ENCODE measurements at regions not wholly inside any gene's neighbourhood (a gene's known extent, or its start where the extent isn't known, plus 50 kb on each side); places are given as distances from the start of the nearest gene placed in this dataset.

DNA sequence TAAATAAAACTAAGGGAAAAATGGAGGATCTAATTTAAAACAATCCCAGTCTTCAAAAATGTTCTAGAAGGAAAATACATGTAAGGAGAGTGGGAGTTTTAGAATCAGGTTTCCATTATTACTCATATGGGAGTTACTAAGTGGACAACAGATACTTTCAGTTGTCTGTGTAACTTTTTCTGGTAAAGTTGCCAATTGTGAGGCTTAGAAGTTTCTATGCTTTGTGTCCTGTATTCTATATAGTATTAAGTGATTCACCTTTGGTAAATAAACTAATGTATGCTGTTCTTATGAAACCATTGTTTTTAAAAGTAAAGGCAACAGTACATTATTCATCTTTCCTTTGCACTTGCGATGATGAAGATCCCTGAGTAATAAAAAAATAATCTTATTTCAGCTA, 274.9 kb downstream of the NR4A2 start:
- H3K9ac ChIP-seq (ENCODE audit: extremely low read depth, insufficient read length, low read length), result no peak overlapping the region
- H3K79me2 ChIP-seq (ENCODE audit: insufficient read depth, low read length), result no peaks in the 10 kb centered on the region
- H3K27ac ChIP-seq (ENCODE audit: insufficient read length, low read depth, low read length), result no peak overlapping the region
- H2BK12ac ChIP-seq (ENCODE audit: insufficient read length, low read depth, low read length), result no peak overlapping the region
- H2AFZ ChIP-seq (ENCODE audit: low read length), result no peak overlapping the region
- H2AK5ac ChIP-seq (ENCODE audit: insufficient read length, low read length), result no peak overlapping the region
- no peaks in the 10 kb centered on the region for H3K4me1 ChIP-seq (ENCODE audit: insufficient read depth, low read length)
- H3K27ac Mint-ChIP-seq, result no peak overlapping the region
- no peak overlapping the region for H3K14ac ChIP-seq (ENCODE audit: insufficient read depth, low read length)
- H2BK15ac ChIP-seq (ENCODE audit: low read depth, low read length), result no peak overlapping the region
- no peak overlapping the region for H3K23ac ChIP-seq (ENCODE audit: insufficient read length, low read depth, low read length)
- no peaks in the 10 kb centered on the region for H3K23me2 ChIP-seq (ENCODE audit: insufficient read length, low read depth, low read length, poor library complexity, severe bottlenecking)
- no peak overlapping the region for H2BK20ac ChIP-seq (ENCODE audit: low read depth, low read length, poor library complexity, severe bottlenecking)
- no peak for TF ChIP-seq CTCF (conservative IDR thresholded peaks at IDR 0.05)
- H3T11ph ChIP-seq (ENCODE audit: low read length), result no peak overlapping the region
- H3K56ac ChIP-seq (ENCODE audit: insufficient read length, low read depth, low read length), result no peak overlapping the region
- no peak overlapping the region for H3K18ac ChIP-seq (ENCODE audit: insufficient read length, low read depth, low read length)
- H3K9me3 Mint-ChIP-seq, result no peaks in the 10 kb centered on the region
- DNase-seq, result no peak
- H4K91ac ChIP-seq (ENCODE audit: insufficient read length, low read depth, low read length), result no peak overlapping the region
- H3K4ac ChIP-seq (ENCODE audit: low read depth, low read length), result no peak overlapping the region
- H3K27me3 ChIP-seq (ENCODE audit: insufficient read depth, low read length), result no peaks in the 10 kb centered on the region
- H3K9me3 ChIP-seq (ENCODE audit: control insufficient read depth, low read depth, low read length), result no peaks in the 10 kb centered on the region
- no peak overlapping the region for H2BK120ac ChIP-seq (ENCODE audit: low read depth, low read length, poor library complexity, severe bottlenecking)
- no peaks in the 10 kb centered on the region for H3K79me1 ChIP-seq (ENCODE audit: insufficient read depth, low read depth, low read length, poor library complexity, severe bottlenecking)
- no peak overlapping the region for H4K5ac ChIP-seq (ENCODE audit: insufficient read length, low read depth, low read length)
- no peak overlapping the region for H3K4me3 Mint-ChIP-seq
- H3K4me1 Mint-ChIP-seq, result no peaks in the 10 kb centered on the region
- no peaks in the 10 kb centered on the region for H3K36me3 Mint-ChIP-seq (ENCODE audit: insufficient read depth in 1 of 3, low read depth in 3 of 3)
- no CpG with 5 or more reads among the region's 1 CpG for WGBS (ENCODE audit: extremely low coverage, insufficient read length, low lambda C conversion rate)
- H4K20me1 ChIP-seq (ENCODE audit: control insufficient read depth, insufficient read depth, insufficient read length), result no peaks in the 10 kb centered on the region
- H4K8ac ChIP-seq (replicated peaks; ENCODE audit: insufficient read length, low read depth, low read length), result no peak overlapping the region
- no peaks in the 10 kb centered on the region for H3K27me3 Mint-ChIP-seq (ENCODE audit: low read depth)
- H2BK5ac ChIP-seq (ENCODE audit: insufficient read length, low read length), result no peak overlapping the region
- H3K4me2 ChIP-seq (ENCODE audit: insufficient read depth, insufficient read length, low read length), result no peak overlapping the region

Measured in H9 (cell line).